GM12892 (cell line): ENCODE measurements at regions not wholly inside any gene's neighbourhood (a gene's known extent, or its start where the extent isn't known, plus 50 kb on each side); places are given as distances from the start of the nearest gene placed in this dataset.

Experiments
- POLR2A ChIP-seq: IDR thresholded peaks from 2 replicates; pipeline ENCODE4 v1.6.1; 2011; ENCODE audit warnings: low read depth, low read length, control low read depth
- POLR2AphosphoS5 ChIP-seq: IDR thresholded peaks from 2 replicates; pipeline ENCODE4 v1.6.1; 2011; ENCODE audit warnings: low read depth, low read length, control low read depth

- TF ChIP-seq POLR2A, result no peak
- no peak for TF ChIP-seq POLR2AphosphoS5
These were observed 50.0 kb upstream of the INSIG1 start for GRCh38 chr7:155247479-155248365.
